GM21717 (cell line): ENCODE measurements at regions not wholly inside any gene's neighbourhood (a gene's known extent, or its start where the extent isn't known, plus 50 kb on each side); places are given as distances from the start of the nearest gene placed in this dataset.

Experiments used
- ATAC-seq: cut with Tn5 transposase; IDR thresholded peaks from one replicate; pipeline ENCODE4 v1.9.1; 2021; ENCODE audit warnings: mild to moderate bottlenecking, moderate library complexity; ENCODE audit not compliant: unreplicated experiment

- ATAC-seq = no peak
These were observed 198.6 kb downstream of the TLE1 start for GRCh38 chr9:81490605-81491331.

- ATAC-seq = no peak
These were observed 200.3 kb downstream of the TLE1 start for GRCh38 chr9:81489046-81489445.

- no peak for ATAC-seq
These were observed 208.3 kb downstream of the TLE1 start for GRCh38 chr9:81480828-81481604.

- ATAC-seq = no peak
These were observed 209.8 kb downstream of the TLE1 start for GRCh38 chr9:81479573-81479972.

- ATAC-seq = no peak
These were observed 211.7 kb downstream of the TLE1 start for GRCh38 chr9:81477669-81478068.

GRCh38 chr9:81476813-81477490 lies 212.4 kb downstream of the TLE1 start:
- no peak for ATAC-seq

- no peak for ATAC-seq
These were observed 214.6 kb downstream of the TLE1 start for GRCh38 chr9:81474792-81475191.

GRCh38 chr9:81474125-81474524 lies 215.2 kb downstream of the TLE1 start:
- ATAC-seq = no peak

- no peak for ATAC-seq
These were observed 215.6 kb downstream of the TLE1 start for GRCh38 chr9:81473708-81474107.

GRCh38 chr9:81473206-81473605 lies 216.1 kb downstream of the TLE1 start:
- ATAC-seq = no peak

GRCh38 chr9:81472701-81473100 lies 216.6 kb downstream of the TLE1 start:
- no peak for ATAC-seq

GRCh38 chr9:81470864-81471263 lies 218.5 kb downstream of the TLE1 start:
- no peak for ATAC-seq

GRCh38 chr9:81468084-81468595 lies 221.2 kb downstream of the TLE1 start:
- ATAC-seq = no peak

- ATAC-seq = no peak
These were observed 222.4 kb downstream of the TLE1 start for GRCh38 chr9:81466981-81467380.

- ATAC-seq = no peak
These were observed 223.8 kb downstream of the TLE1 start for GRCh38 chr9:81465468-81466011.

GRCh38 chr9:81462801-81463200 lies 226.5 kb downstream of the TLE1 start:
- no peak for ATAC-seq

GRCh38 chr9:81461196-81461595 lies 228.2 kb downstream of the TLE1 start:
- no peak for ATAC-seq

- no peak for ATAC-seq
These were observed 228.7 kb downstream of the TLE1 start for GRCh38 chr9:81460693-81461092.

GRCh38 chr9:81459591-81459990 lies 229.8 kb downstream of the TLE1 start:
- no peak for ATAC-seq

GRCh38 chr9:81456431-81457006 lies 232.8 kb downstream of the TLE1 start:
- no peak for ATAC-seq
